Keratinocyte (primary cell): ENCODE measurements at regions not wholly inside any gene's neighbourhood (a gene's known extent, or its start where the extent isn't known, plus 50 kb on each side); places are given as distances from the start of the nearest gene placed in this dataset.

ENCODE experiments used
- DNase-seq: peaks from one replicate; pipeline ENCODE4 v3.0.0-alpha.2; 2011; ENCODE audit warnings: low read depth, missing footprints, low spot score
- FAIRE-seq: peaks from 2 replicates; lab custom pipeline; 2011; peaks lifted over from hg19 to GRCh38; lab: Jason Lieb, UNC
- H2AFZ ChIP-seq: 2 replicates; pipeline ENCODE4 v1.6.0; 2012; ENCODE audit warnings: low read length, control low read depth, inconsistent platforms; ENCODE audit not compliant: control insufficient read depth
- H3K27ac ChIP-seq: 2 replicates; pipeline ENCODE4 v1.5.1; 2011; ENCODE audit warnings: low read length; ENCODE audit not compliant: control insufficient read depth, insufficient read depth
- H3K27me3 ChIP-seq: 3 replicates; pipeline ENCODE4 v1.6.0; 2011; ENCODE audit warnings: low read length; ENCODE audit not compliant: control insufficient read depth, insufficient read depth; ENCODE audit errors: extremely low read depth
- H3K36me3 ChIP-seq, 2 experiments: 2 replicates in 1 of 2; 3 replicates in 1 of 2; pipeline ENCODE4 v1.5.1; 2011; ENCODE audit warnings: low read length in 2 of 2, mild to moderate bottlenecking in 1 of 2; ENCODE audit not compliant: control insufficient read depth in 2 of 2, insufficient read depth in 2 of 2; ENCODE audit errors: extremely low read depth in 1 of 2
- H3K4me1 ChIP-seq: 3 replicates; pipeline ENCODE4 v1.5.1; 2011; ENCODE audit warnings: low read length; ENCODE audit not compliant: control insufficient read depth, insufficient read depth; ENCODE audit errors: extremely low read depth
- H3K4me2 ChIP-seq: 3 replicates; pipeline ENCODE4 v1.6.0; 2011; ENCODE audit warnings: low read depth, low read length; ENCODE audit not compliant: control insufficient read depth, insufficient read depth; ENCODE audit errors: extremely low read depth
- H3K4me3 ChIP-seq, 3 experiments: fragments of 200-600 bp in 1 of 3; sonication (generic) in 1 of 3; 2 replicates in 2 of 3; 3 replicates in 1 of 3; pipeline ENCODE4 v1.5.1; 2011 to 2016; ENCODE audit warnings: low read length in 3 of 3, mild to moderate bottlenecking in 3 of 3, control low read depth in 2 of 3, inconsistent platforms in 1 of 3, low read depth in 1 of 3, mixed read lengths in 1 of 3, mixed run types in 1 of 3, moderate library complexity in 1 of 3; ENCODE audit not compliant: control insufficient read depth in 2 of 3, insufficient read depth in 2 of 3; ENCODE audit errors: extremely low read depth in 1 of 3
- H3K79me2 ChIP-seq: 2 replicates; pipeline ENCODE4 v1.6.0; 2012; ENCODE audit warnings: low read length; ENCODE audit not compliant: control insufficient read depth, insufficient read depth
- H3K9ac ChIP-seq: 3 replicates; pipeline ENCODE4 v1.6.0; 2011; ENCODE audit warnings: low read length; ENCODE audit not compliant: control insufficient read depth, insufficient read depth; ENCODE audit errors: extremely low read depth
- H3K9me1 ChIP-seq: 3 replicates; pipeline ENCODE4 v1.6.0; 2011; ENCODE audit warnings: low read length; ENCODE audit not compliant: control insufficient read depth, insufficient read depth; ENCODE audit errors: extremely low read depth
- H3K9me3 ChIP-seq: 2 replicates; pipeline ENCODE4 v1.5.1; 2012; ENCODE audit warnings: low read depth, low read length; ENCODE audit not compliant: control insufficient read depth
- H4K20me1 ChIP-seq: 3 replicates; pipeline ENCODE4 v1.6.0; 2011; ENCODE audit warnings: low read length; ENCODE audit not compliant: control insufficient read depth, insufficient read depth; ENCODE audit errors: extremely low read depth
- CTCF ChIP-seq, 3 experiments: IDR thresholded peaks in 1 of 3; conservative IDR thresholded peaks in 1 of 3; optimal IDR thresholded peaks in 1 of 3; 2 replicates in 2 of 3; 3 replicates in 1 of 3; pipeline versions ENCODE3 to v1.5.1; 2011; ENCODE audit warnings: low read length in 3 of 3, mild to moderate bottlenecking in 3 of 3, moderate library complexity in 2 of 3, control low read depth in 1 of 3, inconsistent platforms in 1 of 3; ENCODE audit not compliant: insufficient read depth in 2 of 3; ENCODE audit errors: extremely low read depth in 1 of 3
- EZH2 ChIP-seq: IDR thresholded peaks from one replicate; pipeline ENCODE4 v1.6.1; 2012; ENCODE audit warnings: inconsistent platforms, mild to moderate bottlenecking, low read length, moderate library complexity
- dilution Hi-C: fragments of 300-500 bp; cut with MboI; formaldehyde crosslinking; loops from one replicate; pipeline ENCODE4 v1.7.0; 2020; ENCODE audit warnings: low sequenced_read_pairs; ENCODE audit not compliant: extremely low pct_ligation_motif_present

GRCh38 chr10:129090165-129090564 lies 376.9 kb upstream of the MGMT start:
- H3K9ac ChIP-seq, result no peak overlapping the region
- H3K36me3 ChIP-seq, result no peaks in the 10 kb centered on the region
- H3K9me3 ChIP-seq, result no peaks in the 10 kb centered on the region
- no peaks in the 10 kb centered on the region for H3K4me1 ChIP-seq
- H3K27ac ChIP-seq, result no peak overlapping the region
- no peaks in the 10 kb centered on the region for H4K20me1 ChIP-seq
- DNase-seq, result no peak
- H3K4me3 ChIP-seq, result no peak overlapping the region
- H3K79me2 ChIP-seq, result no peaks in the 10 kb centered on the region
- H3K4me2 ChIP-seq, result no peak overlapping the region
- no peaks in the 10 kb centered on the region for H3K27me3 ChIP-seq
- H3K9me1 ChIP-seq, result no peaks in the 10 kb centered on the region
- TF ChIP-seq CTCF (optimal IDR thresholded peaks at IDR 0.05 in 1 of 3, IDR thresholded peaks at IDR 0.05 in 1 of 3, conservative IDR thresholded peaks at IDR 0.05 in 1 of 3; ENCODE audit: extremely low read depth in 1 of 3, insufficient read depth in 2 of 3, low read length in 3 of 3) (no peak), EZH2 (no peak)
- dilution Hi-C loops, result no loop called here
- no peak for FAIRE-seq
- H2AFZ ChIP-seq, result no peak overlapping the region

DNA sequence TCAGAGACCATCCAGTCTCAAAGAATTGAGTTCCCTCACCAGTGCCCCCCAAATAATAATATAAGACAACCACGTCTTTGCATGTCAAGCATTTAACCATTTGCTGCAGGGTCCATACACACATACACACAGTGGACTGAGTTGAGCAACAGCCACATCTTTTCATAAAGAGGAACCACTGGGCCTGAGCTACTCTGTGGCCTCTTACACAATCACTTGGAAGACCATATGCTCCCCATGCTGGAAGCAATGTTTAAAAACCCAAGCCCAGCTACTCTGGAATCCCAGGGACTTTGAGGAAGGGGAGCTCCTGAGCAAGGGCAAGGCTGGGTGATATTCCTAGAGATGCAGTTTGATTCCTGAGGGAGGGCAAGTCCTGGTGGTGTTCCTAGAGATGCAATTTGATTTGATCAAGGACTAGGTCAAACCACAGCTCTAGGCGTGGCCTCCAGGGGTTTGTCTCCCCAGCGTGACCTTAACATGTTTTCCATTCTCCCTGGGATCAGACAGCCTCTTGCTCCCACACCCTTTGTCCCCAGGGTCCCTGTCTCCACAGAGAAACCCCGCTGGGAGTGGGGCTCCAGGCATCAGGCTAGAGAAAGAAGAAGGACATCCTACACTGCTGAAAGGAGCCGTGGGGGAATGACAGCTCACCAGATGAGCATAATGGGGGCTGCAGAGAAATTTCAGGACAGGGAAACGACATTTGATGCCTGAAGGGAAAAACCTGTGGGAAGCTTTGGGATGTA lies 376.2 kb upstream of the MGMT start:
- dilution Hi-C loops, result no loop called here
- FAIRE-seq, result no peak

More for the DNA sequence above, 376.2 kb upstream of the MGMT start:
- Histone ChIP-seq H4K20me1 (no peaks in the 10 kb centered on the region), H3K4me2 (no peak overlapping the region), H3K36me3 (no peaks in the 10 kb centered on the region), H3K9me3 (no peaks in the 10 kb centered on the region), H3K9ac (no peak overlapping the region), H3K9me1 (no peaks in the 10 kb centered on the region), H3K27ac (no peak overlapping the region), H3K27me3 (no peaks in the 10 kb centered on the region), H3K4me1 (no peaks in the 10 kb centered on the region), H2AFZ (no peak overlapping the region), H3K79me2 (no peaks in the 10 kb centered on the region), H3K4me3 (no peak overlapping the region)
- no peak for TF ChIP-seq CTCF (optimal IDR thresholded peaks at IDR 0.05 in 1 of 3, IDR thresholded peaks at IDR 0.05 in 1 of 3, conservative IDR thresholded peaks at IDR 0.05 in 1 of 3; ENCODE audit: extremely low read depth in 1 of 3, insufficient read depth in 2 of 3, low read length in 3 of 3)
- TF ChIP-seq EZH2, result no peak
- DNase-seq, result no peak
